HG02623 (cell line): ENCODE measurements at regions not wholly inside any gene's neighbourhood (a gene's known extent, or its start where the extent isn't known, plus 50 kb on each side); places are given as distances from the start of the nearest gene placed in this dataset.
"Not testable (repeated sequence)": the region's sequence is repeated elsewhere in the genome, so short reads cannot be mapped to it uniquely, and the experiment has no call there.

ENCODE experiments used
- ATAC-seq: cut with Tn5 transposase; IDR thresholded peaks from one replicate; pipeline ENCODE4 v1.9.1; 2021; ENCODE audit warnings: moderate library complexity; ENCODE audit not compliant: unreplicated experiment

DNA sequence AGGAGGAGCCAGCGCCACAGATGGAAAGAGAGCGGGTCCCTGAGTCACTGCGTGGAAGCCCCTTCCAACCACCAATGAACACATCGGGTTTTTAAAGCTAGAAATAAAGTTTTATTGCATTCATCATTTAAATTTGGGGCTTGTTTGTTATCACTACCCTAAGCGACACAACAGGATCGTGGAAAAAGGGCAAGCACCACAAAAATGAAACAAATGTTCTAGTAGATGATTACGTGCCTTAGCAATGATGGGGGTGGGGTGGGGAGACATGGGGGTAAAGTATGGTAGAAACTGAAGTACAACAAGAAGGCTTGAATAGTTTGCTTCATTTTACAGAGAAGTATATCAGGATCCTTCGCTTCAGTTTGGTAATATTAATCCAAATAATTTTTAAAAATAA, 221.6 kb upstream of the ATP10A start:
- no peak for ATAC-seq

DNA sequence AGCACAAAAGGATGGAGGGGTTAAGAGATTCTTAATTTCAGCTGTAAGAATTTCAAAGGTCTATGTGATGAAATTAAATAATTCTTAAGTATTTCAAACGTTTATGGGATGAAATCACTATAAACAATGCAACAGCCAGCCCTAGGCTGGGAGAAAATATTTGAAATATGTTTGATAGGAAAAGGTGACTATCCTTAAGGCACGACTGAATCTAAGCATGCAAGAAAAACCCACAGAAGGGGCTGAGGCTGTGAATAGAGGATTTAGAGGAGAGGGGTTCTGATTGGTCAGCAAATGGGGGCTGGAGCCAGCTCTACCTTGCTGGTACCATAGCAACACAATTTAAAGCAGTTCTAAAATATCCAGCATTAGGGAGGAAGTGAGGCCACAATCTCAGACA, 220.8 kb upstream of the ATP10A start:
- ATAC-seq: no peak

DNA sequence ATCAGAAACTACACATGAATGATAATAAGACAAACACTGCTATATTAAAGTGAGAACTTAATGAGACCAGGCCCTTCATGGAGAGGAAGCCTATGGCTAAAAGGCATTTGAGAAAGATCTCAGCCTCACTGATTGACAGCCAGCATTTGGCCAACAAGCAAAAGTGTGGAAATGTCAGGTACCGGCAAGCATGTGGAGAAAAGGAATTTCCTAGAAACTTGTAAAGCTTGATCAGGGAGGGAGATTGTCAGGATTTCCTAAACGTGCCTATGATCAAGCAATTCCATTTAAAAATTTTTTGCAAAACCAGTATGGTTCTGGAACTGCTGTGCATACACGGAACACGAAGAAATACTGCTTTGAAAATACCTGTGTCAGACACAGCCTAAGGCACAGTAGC, 220.3 kb upstream of the ATP10A start:
- no peak for ATAC-seq

DNA sequence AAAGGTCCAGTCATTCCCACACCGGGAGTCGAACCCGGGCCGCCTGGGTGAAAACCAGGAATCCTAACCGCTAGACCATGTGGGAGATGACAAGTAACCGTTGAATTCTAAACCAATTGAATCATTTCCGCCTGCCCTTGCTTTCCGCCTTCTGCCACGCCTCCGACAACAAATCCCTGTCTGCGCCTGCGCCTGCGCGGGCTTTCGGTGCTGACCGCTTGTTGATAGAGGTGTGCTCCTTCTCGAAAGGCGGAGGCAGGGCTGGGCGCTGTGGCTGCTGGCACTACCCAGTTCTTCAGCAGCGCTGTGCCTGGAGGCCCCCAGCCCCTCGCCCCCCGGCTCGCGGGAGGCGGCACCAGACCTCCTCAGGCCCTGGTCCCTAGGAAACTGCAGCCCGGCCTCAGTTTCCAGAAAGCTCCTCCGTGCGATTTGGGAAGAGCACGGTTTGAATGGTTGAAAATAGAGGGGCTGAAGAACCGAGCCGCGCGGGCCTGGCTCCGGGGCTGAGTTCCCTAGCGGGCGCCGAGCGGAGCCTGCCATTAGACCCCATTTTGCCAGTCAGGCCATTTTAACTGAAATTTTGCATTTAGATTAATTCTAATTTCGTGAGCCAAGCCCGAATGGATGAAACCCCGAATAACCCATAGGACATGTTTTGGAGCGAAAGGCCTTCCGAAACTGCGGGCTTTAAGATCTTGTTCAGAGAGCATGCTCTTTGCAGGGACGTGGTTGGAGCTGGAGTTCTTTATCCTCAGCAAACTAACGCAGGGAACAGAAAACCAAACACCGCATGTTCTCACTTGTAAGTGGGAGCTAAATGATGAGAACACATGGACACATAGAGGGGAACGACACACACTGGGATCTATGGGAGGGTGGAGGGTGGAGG, 219.3 kb upstream of the ATP10A start:
- peak; percentile 95 for ATAC-seq

DNA sequence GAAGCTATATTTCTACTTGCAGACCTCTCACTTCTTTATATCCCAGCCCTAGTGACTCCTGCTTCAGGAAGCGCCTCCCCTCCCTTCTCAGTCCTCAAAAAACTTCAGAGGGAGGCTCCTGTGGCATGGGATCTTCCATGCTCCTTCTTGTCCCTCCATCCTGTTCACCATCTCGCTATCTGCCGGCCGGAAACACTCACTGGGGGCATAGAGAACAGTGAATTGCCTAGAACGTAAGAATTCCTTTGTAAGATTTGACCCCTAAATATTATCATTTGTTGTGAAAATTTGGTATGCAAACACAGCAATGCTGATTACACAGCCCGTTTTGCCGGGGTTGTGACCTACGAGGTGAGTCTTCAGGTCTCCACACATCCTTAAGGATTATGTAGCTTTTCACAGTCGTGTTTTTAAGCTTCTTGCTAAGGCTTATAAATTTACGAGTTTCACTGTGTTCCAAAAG, 218.7 kb upstream of the ATP10A start:
- no peak for ATAC-seq

DNA sequence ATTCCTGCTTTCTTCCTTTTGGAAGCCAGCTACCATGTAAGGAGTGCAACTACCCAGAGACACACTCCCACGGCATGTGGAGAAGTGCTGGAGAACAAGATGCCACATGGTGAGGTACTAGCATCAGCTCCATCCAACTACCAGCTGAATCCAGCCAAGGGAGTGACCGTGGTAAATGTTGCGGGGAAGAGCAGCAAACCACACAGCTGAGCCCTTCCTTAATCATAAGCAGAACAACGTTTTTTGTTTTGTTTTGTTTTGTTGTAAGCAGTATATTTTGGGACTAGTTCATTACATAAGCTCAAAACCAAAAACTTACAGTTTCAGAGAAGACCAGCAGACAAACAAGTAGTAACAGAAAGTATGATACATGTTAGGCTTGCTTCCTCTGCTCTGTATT, 212.6 kb upstream of the ATP10A start:
- no peak for ATAC-seq

DNA sequence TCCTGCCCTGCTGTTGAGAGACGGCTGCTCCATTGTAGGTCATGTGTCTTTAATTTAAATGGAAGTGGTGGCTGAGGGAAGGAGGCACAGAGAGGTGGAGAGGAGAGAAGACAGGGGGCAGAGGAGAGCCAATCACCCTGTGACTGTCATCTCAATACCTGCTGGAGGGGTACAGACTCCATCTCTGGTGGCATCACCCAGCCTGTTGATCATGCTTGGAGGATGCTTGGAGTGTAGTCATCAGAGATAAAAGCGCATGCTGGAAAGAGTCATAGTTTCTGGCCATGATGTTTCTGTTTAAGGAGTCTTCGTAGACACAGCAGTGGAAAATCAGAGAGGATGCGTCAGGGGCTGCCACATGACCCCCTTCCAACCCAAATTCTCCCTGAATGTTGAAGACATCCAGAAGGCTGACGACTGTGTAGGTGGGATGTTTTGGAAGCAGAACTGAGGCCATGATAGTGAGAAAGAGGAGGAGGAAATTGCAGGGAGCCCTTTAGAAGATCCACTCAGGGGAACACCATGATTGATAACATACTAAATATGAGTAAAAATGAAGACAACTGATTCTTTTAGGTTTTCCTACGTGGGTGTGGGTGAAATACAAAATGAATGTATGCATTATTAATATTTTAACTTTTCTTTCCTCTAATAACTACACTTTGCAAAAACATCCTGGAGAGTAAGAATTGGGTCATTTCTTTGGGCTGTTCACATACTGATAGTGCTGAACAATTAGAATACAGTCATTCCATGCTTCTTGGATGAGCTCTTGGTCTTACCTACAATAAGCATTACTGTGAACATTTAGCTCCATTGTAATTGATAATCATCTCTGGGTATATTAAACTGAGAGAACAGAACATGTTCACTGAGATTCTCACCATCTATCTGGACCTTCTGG, 210.6 kb upstream of the ATP10A start:
- ATAC-seq: no peak

DNA sequence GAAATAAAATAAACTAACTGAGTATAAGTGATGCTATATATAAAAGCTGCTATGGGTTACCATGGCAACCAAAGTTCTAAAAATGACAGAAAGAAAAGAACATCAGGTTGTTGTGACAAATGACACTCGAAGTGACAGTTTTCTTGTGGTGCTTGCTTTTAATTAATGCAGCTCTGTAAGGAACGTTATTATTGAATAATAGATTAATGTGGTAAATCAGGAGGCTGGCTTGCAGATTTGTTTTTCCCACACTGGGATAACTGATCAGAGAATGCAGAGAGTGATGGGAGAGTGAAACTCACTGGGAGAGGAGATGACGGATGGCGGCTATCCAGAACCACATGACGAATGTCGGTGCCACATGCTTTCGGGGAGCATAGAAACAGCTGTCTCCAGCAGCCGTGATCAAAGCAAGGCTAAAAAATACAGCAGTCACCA, 207.0 kb upstream of the ATP10A start:
- ATAC-seq: no peak

DNA sequence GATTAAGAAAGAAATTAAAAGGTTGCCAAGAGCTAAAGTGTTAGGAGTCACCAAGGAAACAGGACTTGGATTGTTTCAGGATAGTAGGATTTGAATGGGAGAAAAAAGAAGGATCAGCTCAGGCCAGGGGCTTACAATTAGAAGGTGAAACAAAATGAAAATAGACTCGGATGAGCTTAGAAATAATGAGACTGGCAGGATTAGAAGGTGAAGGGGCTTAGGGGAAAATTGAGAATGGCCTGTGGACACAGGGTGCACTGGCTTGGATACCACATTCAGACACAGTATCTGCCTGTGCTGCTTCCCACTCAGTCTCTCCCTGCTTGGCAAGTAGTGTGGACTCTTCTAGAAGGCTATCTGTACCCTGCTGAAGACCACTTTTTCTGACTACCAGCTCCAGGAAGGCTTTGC, 206.1 kb upstream of the ATP10A start:
- no peak for ATAC-seq

DNA sequence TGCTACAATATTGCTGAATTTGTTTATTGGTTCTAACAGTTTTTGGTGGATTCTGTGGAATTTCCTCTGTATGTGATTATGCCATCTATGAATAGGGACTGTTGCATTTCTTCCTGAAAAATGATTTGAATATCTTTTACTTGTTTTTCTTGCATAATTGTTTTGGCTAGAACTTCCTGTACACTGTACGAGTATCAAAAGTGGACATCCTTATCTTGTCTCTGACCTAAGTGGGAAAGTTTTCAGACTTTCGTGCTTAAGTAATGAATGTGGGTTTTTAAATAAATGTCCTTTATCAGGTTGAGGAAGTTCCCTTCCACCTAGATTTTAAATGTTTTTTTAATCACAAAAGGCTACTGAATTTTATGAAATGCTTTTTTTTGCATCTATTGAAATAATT, 203.8 kb upstream of the ATP10A start:
- no peak for ATAC-seq

DNA sequence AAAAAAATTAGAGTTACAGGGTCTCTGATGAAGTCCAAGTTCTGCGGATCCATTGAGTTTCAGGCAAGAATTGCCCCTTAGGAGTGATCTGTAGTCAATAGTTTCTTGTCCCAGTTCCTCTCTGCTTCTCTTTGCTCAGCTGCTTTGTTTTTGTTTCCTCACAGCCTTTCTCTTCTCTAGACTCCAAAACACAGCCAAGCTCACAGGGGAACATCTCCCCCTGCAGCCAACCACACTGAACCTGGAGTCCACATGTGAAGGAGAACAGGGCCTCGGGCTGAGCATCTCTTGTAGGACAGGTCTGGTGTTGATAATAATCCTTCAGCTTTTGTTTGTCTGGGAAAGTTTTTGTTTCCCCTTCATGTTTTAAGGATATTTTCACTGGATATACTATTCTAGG, 202.6 kb upstream of the ATP10A start:
- no peak for ATAC-seq

DNA sequence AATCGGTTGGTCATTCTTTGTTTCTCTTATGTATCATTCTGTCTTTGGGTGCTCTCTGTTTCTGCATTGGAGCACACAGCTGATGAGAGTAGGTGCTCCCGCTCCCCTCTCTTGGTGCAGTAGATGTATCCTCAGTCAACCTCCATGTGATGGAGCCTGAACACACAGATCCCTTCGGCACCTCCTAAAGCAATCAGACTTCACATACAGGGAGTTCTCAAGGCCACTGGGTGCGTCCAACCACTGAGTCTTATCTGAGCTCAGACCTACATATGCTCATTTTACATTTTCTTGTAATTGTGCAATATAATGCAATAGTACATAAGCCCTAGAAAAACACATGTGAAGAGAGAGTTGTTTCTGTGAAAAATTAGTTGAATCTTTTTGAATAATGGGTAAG, 198.1 kb upstream of the ATP10A start:
- no peak for ATAC-seq

DNA sequence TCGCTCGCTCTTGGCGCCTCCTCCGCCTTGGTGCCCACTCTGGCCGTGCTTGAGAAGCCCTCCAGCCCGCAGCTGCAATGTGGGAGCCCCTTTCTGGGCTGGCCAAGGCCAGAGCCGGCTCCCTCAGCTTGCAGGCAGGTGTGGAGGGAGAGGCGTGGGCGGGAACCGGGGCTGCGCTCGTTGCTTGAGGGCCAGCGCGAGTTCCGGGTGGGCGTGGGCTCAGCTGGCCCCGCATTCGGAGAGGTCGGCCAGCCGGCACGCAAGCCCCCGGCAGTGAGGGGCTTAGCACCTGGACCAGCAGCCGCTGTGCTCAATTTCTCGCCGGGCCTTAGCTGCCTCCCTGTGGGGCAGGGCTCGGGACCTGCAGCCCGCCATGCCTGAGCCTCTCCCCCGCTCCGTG, 193.6 kb upstream of the ATP10A start:
- ATAC-seq: not testable (repeated sequence)

DNA sequence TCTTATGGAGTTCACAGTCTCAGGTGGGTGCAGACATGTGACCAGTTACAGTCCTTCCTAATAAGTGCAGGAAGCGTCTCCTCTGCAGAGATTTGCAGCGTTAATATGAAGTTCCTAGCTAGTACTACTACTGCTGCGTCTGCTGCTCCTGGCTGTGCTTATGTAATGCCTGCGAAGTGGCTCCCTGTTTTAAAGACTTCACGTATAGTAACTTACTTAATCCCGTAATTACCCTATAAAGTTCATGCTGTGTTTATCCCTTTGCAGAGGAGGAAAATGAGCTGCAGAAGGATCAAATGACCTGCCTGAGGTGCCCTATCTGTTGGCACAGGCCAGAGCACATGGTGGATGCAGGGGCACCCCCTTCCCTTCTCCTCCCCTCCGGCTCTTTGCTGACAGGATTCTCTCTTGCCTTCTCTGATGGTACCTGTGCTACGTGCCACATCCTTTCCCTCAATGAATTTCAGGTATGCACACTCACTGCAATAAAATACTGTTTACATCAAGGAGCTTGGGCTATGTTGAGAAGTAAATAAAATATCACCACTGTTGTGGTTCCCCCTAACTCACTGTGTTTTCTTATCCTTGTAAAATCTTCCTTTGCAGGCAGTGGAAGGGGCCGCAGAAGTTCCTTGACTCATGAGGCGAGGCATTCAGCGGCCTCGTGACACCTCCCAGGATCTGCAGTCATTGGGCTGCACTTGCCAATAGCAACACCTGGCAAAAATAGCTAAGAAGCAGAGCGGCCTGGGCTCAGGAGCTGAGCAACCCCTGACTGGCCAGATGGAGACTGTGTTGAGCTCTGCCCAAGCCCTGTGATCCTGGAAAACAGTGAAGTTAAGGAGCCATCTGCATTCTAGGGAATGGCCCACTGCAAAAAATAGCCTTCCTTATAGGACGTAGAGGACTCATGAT, 188.9 kb upstream of the ATP10A start:
- no peak for ATAC-seq

DNA sequence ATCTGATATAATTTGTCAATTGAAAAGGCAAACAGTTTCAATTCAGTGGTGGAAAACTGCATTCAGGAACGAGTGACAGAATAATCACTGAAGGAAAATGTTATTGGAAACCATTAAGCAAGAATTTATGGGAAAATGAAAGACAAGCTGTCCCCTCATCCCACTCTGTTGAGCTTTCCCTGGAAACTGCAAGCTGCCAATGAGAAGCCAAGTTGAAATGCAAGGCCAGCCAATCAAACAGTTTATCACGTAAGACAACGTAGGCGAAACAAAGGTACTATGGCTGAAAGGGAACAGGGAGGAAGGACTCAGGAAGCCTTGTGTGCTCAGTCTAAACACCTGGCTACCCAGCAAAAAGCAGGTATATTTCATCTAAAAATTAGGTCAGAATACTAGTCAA, 187.9 kb upstream of the ATP10A start:
- no peak for ATAC-seq

DNA sequence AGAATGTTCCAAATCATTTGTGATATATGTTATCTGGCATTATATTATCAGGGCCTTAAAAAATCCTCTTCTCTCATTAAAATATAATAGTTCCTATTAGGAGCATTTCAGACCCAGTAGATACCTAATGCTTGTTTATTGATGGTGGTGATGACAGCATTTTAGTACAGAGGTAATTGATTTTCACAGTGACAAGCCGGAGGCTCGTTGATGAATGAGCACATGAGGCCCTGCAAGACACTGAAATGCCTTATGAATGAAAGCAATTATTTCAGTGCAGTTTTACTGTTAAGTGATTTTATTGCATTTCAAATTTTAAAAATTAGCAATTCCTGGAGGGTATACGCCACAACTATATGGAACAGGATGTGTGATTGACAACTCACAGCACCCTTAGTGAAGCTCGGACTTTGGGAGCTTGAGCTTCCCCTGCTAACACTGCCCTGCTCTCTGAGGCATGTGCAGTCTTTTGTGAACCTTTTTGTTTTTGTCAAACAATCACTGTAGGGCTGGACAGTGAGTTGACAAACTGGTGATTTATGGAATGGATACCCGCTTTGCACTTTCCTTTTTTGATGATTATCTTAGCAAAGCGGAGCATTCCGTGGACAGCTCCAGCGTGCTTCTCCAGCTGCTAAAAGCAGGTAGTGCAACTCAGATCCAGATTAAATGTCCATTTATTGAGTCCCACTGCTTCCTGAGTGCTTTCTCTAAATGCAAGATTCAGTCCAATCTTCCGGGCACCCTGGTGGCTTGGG, 187.0 kb upstream of the ATP10A start:
- no peak for ATAC-seq

DNA sequence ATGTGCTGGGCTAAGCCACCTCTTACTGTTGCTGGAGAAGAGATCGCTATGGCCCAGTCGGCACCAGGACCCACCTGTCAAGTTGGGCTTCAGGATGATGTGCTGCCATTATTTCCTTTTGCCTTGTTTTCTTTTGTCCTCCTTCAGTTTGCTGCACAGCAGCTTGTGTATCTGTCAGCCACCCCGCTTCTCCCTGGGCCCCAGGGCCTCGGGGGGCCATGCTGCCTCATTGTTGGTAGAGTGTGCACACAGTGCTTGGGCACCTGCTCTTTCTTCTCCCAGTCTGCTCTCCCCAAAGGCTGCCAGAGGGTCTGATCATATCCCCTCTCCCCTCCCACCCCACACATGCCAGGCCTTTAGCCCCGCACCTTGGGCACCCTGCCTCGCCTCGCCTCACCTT, 185.5 kb upstream of the ATP10A start:
- ATAC-seq: no peak

DNA sequence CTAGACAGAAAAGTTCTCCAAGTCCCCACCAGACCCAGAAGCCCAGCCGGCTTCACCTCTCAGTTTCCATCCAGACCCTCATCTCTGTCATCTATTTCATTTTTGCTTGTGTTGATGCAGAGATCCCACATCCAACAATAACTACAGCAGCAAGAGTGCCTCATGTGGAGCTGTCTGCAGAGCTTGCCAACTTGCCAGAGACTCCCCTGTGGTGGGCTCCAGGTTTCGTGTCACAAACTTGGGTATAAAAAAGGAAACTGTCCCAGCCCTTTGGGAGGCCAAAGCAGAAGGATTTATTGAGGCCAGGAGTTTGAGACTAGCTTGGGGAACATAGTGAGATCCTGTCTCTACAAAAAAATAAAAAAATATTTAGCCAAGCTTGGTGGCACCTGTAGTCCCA, 182.4 kb upstream of the ATP10A start:
- no peak for ATAC-seq

DNA sequence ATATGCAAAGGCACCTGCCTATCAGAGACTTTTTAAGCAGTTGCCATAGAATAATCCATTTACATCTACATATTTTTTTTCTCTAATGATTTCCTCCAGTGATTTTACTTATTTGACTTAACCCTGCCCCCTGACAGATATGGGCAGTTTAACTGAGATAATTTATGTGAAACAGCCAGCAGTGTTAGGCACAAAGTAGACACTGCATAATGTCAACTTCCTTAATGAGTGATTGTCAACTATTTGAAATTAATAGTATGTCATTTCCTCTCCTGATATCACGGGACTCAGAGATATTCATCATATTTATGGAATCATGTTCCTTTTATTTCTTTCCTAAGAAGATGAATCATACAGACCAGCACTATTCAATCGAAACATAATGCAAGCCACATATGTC, 179.9 kb upstream of the ATP10A start:
- no peak for ATAC-seq

DNA sequence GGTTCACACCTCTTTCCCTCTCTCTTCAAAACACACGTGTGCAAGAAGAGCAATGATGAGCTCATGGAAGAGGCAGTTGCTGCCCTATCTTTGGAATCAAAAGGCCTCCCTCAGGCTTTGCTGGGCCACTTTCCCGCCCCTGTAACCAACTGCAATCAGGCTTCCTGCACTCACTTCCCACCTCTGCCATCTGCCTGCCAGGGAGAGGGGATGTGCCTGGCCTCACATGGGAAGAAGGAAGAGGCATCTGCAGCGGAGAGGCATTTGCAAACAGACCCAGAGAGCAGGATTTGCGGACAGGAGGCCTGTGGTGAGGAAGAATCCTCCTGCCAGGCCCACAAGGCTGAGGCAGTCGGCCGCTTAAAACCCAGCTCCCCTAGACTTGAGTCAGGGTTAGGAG, 175.6 kb upstream of the ATP10A start:
- no peak for ATAC-seq
